ENCODE measurements at regions not wholly inside any gene's neighbourhood (a gene's known extent, or its start where the extent isn't known, plus 50 kb on each side); places are given as distances from the start of the nearest gene placed in this dataset.
"Not testable (repeated sequence)": the region's sequence is repeated elsewhere in the genome, so short reads cannot be mapped to it uniquely, and the experiment has no call there.

- ATAC-seq (no peak), DNase-seq (no peak)
- intact Hi-C loops (cut with micrococcal nuclease), result no loop called here
Observed at GRCh38 chr2:13768274-13768673, 864.2 kb upstream of the LRATD1 start.

GRCh38 chr2:13770279-13770678 lies 862.2 kb upstream of the LRATD1 start:
- DNase-seq (no peak), ATAC-seq (no peak)
- intact Hi-C loops (cut with micrococcal nuclease), result no loop called here

- no peak for DNase-seq
- no peak for ATAC-seq
- intact Hi-C loops (cut with micrococcal nuclease), result no loop called here
Observed at GRCh38 chr2:13779996-13780395, 852.5 kb upstream of the LRATD1 start.

DNA sequence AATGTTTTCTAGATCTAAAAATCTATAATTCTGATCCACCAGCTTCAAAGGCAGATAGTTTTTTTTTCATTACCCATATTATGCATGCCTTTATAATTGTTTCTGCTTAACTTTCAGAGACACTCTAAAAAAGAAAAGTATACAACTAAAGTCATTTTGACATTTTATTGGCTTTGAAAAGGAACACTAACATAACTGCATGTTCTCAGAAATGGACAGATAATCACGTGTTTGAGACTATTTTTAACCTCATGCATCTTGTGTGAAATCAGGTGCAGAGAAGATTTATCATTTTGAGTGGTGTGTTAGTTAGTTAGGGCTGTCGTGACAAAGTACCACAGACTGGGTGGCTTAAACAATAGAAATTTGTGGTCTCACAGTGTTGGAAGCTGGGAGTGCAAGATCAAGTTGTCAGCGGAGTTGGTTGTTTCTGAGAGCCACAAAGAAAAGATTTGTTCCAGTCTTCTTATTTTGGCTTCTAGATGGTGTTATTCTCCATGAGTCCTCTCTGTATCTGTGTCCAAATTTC lies 841.4 kb upstream of the LRATD1 start:
- ATAC-seq, result no peak
- no peak for DNase-seq
- intact Hi-C loops (cut with micrococcal nuclease), result no loop called here

GRCh38 chr2:13806539-13806938 lies 826.0 kb upstream of the LRATD1 start:
- intact Hi-C loops (cut with micrococcal nuclease), result no loop called here
- no peak for DNase-seq
- ATAC-seq, result no peak

- ATAC-seq (no peak), DNase-seq (no peak)
- intact Hi-C loops (cut with micrococcal nuclease), result no loop called here
Observed at GRCh38 chr2:13813236-13813635, 819.3 kb upstream of the LRATD1 start.

DNA sequence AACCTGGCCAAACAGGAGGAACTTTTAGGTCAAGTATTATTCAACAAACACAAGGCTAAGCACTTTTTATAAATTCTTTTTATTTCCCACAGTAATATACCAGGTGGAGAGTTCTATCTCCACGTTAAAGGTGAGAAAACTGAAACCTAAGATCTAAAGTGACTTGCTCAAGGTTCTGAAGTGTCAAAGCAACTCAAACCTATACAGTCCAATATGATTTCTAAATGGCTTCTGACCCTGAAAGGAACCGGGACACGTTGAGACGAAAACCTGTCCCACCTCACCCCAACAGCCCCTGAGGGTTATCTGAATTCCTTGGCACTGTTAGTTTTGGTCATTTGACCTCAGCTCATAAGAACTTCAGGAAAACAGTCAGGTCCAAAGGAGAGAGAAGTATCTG lies 814.5 kb upstream of the LRATD1 start:
- DNase-seq (no peak), ATAC-seq (no peak)
- intact Hi-C loops (cut with micrococcal nuclease), result no loop called here

- intact Hi-C loops (cut with micrococcal nuclease), result no loop called here
- DNase-seq (no peak), ATAC-seq (no peak)
Observed at GRCh38 chr2:13819896-13820295, 812.6 kb upstream of the LRATD1 start.

- DNase-seq (no peak), ATAC-seq (no peak)
- intact Hi-C loops (cut with micrococcal nuclease), result no loop called here
Observed at GRCh38 chr2:13821255-13821880, 811.1 kb upstream of the LRATD1 start.

- no peak for ATAC-seq
- intact Hi-C loops (cut with micrococcal nuclease), result no loop called here
- no peak for DNase-seq
Observed at GRCh38 chr2:13822365-13822764, 810.2 kb upstream of the LRATD1 start.

DNA sequence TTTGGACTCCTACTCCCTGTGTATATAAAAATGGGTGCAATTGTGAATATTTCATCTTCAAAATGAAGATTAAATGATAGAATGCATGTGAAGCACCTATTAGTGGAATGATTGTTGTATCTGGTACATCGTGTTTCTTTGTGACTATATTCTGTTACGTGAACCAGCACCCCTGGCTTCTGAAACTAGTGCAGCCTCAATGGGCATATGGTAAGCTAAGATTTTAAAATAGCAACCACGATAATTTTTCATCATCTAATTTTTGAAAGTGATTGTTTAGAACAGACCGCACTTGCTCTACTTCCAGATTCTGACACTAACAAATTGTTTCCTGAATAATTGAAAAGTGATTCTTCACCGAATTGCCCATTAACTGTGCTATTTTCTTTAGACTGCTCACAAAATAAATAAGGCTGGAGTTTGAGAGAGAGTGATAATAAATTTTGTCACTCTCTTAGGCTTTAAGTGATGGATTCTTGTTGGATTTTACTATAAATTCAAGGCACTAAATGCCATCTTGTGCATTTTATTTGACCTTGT lies 806.1 kb upstream of the LRATD1 start:
- intact Hi-C loops (cut with micrococcal nuclease), result no loop called here
- DNase-seq (no peak), ATAC-seq (no peak)

- intact Hi-C loops (cut with micrococcal nuclease), result no loop called here
- no peak for DNase-seq
- ATAC-seq, result no peak
Observed at GRCh38 chr2:13858626-13859025, 773.9 kb upstream of the LRATD1 start.

- DNase-seq; intact Hi-C loops (cut with micrococcal nuclease); ATAC-seq: not testable (repeated sequence)
Observed at GRCh38 chr2:13868275-13868674, 764.2 kb upstream of the LRATD1 start.

- DNase-seq, result no peak
- peak; percentile 21 for ATAC-seq
- intact Hi-C loops (cut with micrococcal nuclease), result no loop called here
Observed at GRCh38 chr2:13876491-13877037, 756.0 kb upstream of the LRATD1 start.

DNA sequence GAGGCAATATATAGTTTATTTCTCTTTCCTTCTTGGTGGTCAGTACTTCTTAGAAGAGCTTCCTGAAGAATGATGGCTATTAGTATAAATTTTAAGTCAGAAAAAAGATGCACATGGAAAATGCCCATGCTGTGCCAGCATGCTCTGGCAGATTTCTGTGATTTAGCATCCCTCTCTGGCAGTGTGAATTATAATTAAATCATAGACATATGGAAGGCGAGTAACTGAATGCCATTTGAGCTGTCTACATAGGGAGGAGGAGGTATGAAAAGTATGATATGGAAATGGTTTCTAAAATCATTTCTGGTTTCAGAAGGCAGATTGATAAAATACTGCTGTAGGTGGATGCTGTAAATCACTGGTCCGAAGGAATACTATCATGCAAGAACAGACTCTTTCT lies 754.9 kb upstream of the LRATD1 start:
- DNase-seq (no peak), ATAC-seq (no peak)
- intact Hi-C loops (cut with micrococcal nuclease), result no loop called here

DNA sequence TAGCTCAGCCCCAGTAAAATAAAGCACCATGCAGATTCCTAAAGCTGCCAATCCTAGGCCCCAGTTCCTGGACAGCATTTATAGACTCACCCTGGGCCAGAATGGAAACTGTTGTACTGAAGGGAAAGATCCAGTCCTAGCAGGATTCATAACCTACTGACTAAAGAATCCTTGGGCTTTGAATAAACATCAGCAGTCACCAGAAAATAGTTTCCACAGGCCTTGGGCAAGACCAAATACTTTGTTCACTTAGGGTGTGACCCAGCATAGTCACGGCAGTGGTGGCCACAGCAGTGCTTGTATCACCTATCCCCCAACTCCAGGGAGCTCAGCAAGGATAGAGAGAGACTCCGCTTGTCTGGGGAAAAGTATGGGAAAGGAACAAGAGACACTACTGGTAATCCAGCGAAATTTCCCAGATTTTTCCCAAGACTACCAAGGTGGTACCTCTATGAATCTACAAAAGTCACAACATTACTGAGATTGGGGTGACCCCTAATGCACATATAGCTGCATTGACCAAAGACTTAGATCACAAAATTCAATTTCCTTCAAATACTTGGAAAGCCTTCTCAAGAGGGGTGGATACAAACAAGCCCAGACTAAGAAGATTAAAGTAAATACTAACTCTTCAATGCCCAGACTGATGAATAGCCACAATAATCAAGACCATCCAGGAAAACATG lies 748.1 kb upstream of the LRATD1 start:
- intact Hi-C loops (cut with micrococcal nuclease), result no loop called here
- DNase-seq (no peak), ATAC-seq (no peak)

DNA sequence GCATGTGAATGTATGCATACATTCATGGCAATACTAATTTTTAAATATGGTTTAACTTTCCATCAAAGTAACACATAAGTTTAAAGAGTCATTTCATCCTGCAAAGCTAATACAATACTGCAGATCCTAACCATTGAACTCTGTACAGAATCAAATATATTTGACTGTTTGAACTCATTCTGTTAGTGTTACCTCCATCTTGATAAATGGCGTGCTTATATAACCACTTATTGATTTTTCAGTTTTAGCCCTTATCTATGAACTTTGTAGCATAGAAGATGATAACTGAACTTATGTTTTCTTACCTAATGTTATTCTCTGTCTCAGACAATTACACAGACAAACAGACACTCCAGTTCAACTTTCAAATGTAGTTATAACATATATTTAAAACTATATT lies 731.0 kb upstream of the LRATD1 start:
- DNase-seq (no peak), ATAC-seq (no peak)
- intact Hi-C loops (cut with micrococcal nuclease), result loop anchor here (10.0 kb wide), 1 partner anchor 503 kb away; no protein-coding TSS in a partner anchor

DNA sequence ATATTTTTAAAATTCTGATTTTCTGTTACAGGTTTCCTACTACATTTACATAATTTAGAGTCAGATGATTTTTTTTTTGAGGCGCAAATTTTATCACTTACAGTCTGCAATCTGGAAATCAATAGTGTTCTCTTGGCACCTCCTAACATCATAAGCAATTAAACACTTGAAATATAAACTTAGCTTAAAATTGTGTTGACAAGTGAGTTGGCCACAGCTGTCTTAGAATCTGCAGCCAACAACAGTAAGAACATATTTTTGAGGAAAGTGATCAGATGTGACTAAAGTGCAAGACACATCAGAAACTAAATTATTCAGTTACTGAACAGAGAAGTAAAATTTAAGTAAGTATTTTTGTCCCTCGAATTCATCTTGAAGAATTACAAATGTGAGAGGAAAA lies 726.7 kb upstream of the LRATD1 start:
- ATAC-seq (no peak), DNase-seq (no peak)
- intact Hi-C loops (cut with micrococcal nuclease), result loop anchor here (10.0 kb wide), 1 partner anchor 499 kb away; no protein-coding TSS in a partner anchor

DNA sequence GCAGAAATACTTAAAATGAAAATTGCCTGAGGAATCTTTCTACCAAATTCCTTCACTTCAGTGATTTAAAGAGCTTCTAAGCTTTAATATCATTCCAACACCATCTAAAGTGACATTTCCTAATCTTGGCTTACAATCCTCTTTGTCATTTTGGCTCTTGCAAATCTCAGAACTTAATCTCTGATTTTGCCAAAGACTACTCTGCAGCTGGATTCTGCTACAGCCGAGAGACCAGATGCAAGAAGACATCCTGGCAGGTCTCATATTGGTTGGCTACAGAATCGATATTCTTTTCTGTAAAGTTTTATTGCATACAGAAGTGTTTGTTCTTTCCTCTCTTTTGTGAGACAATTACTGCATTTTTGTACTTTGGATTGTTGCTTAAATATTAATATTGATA lies 716.5 kb upstream of the LRATD1 start:
- intact Hi-C loops (cut with micrococcal nuclease), result no loop called here
- ATAC-seq (no peak), DNase-seq (no peak)

GRCh38 chr2:13917958-13918357 lies 714.6 kb upstream of the LRATD1 start:
- DNase-seq (no peak), ATAC-seq (no peak)
- intact Hi-C loops (cut with micrococcal nuclease), result no loop called here
